ENCODE measurements at regions not wholly inside any gene's neighbourhood (a gene's known extent, or its start where the extent isn't known, plus 50 kb on each side); places are given as distances from the start of the nearest gene placed in this dataset.

DNA sequence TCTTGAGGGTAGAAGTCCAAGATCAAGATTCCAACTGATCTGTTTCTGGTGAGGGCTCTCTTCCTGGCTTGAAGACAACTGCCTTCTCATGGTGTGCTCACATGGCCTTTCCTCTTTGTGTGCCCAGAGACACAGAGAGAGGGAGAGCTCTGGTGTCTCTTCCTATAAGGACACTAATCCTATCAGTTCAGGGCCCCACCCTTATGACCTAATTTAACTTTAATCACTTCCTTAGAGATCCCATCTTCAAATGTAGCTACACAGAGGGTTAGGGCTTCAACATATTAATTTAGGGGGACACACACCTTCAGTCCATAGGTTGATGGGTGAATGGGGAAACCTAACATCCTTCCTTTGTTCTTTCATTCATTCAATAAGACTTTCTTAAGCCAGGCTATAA is 144.6 kb downstream of the MN1 start:
- no peaks in the 10 kb centered on the region for H3K27me3 ChIP-seq (ENCODE audit: insufficient read depth, low read length)
- no peak overlapping the region for H3K9ac ChIP-seq (ENCODE audit: low read length)
- no peak overlapping the region for H2AFZ ChIP-seq (ENCODE audit: low read length)
- H3F3A ChIP-seq (ENCODE audit: insufficient read depth, low read length) = no peaks in the 10 kb centered on the region
- H3K4me3 ChIP-seq (ENCODE audit: low read depth, low read length, poor library complexity, severe bottlenecking) = no peak overlapping the region
- no peaks in the 10 kb centered on the region for H3K36me3 ChIP-seq (ENCODE audit: insufficient read depth, low read length)
- no peaks in the 10 kb centered on the region for H3K79me2 ChIP-seq (ENCODE audit: insufficient read depth, low read length)
- H3K9me2 ChIP-seq (ENCODE audit: low read depth, low read length) = no peaks in the 10 kb centered on the region
- H3K4me2 ChIP-seq (ENCODE audit: low read length) = no peak overlapping the region
- H3K27ac ChIP-seq (ENCODE audit: low read depth, low read length, poor library complexity, severe bottlenecking) = no peak overlapping the region
- H4K20me1 ChIP-seq (ENCODE audit: insufficient read depth, low read length) = no peaks in the 10 kb centered on the region
- H3K9me3 ChIP-seq (ENCODE audit: low read length) = no peaks in the 10 kb centered on the region
- H3K4me1 ChIP-seq (ENCODE audit: insufficient read depth, low read length, severe bottlenecking) = no peaks in the 10 kb centered on the region
- TF ChIP-seq EZH2 (IDR thresholded peaks at IDR 0.05; ENCODE audit: borderline replicate concordance, low read length) = no peak
- TF ChIP-seq, protein P1, sequence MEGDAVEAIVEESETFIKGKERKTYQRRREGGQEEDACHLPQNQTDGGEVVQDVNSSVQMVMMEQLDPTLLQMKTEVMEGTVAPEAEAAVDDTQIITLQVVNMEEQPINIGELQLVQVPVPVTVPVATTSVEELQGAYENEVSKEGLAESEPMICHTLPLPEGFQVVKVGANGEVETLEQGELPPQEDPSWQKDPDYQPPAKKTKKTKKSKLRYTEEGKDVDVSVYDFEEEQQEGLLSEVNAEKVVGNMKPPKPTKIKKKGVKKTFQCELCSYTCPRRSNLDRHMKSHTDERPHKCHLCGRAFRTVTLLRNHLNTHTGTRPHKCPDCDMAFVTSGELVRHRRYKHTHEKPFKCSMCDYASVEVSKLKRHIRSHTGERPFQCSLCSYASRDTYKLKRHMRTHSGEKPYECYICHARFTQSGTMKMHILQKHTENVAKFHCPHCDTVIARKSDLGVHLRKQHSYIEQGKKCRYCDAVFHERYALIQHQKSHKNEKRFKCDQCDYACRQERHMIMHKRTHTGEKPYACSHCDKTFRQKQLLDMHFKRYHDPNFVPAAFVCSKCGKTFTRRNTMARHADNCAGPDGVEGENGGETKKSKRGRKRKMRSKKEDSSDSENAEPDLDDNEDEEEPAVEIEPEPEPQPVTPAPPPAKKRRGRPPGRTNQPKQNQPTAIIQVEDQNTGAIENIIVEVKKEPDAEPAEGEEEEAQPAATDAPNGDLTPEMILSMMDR (IDR thresholded peaks at IDR 0.05; ENCODE audit: low read length) = no peak

DNA sequence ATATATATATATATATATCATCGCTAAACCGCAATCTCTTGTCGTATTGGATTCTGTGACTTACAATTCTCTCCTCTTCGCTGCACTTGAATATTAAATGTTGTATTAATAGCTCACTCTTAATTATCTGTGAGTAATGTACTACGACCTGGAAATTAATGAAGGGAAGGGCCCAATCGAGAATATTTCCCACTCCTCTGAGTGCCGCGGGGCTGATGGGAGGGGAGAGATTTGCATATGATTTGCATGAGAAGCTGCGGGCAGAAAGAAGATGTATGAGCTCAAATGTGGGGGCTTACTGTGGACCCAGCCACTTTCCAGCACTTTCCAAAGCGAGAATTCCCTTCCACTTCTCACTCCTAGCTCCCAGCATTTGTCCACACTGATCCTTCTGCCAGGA is 141.2 kb downstream of the MN1 start:
- Histone ChIP-seq H3K9me3 (ENCODE audit: low read length) (no peaks in the 10 kb centered on the region), H4K20me1 (ENCODE audit: insufficient read depth, low read length) (no peaks in the 10 kb centered on the region), H3K9ac (ENCODE audit: low read length) (no peak overlapping the region), H2AFZ (ENCODE audit: low read length) (no peak overlapping the region), H3K4me3 (ENCODE audit: low read depth, low read length, poor library complexity, severe bottlenecking) (no peak overlapping the region), H3K4me1 (ENCODE audit: insufficient read depth, low read length, severe bottlenecking) (no peaks in the 10 kb centered on the region), H3K79me2 (ENCODE audit: insufficient read depth, low read length) (no peaks in the 10 kb centered on the region), H3K9me2 (ENCODE audit: low read depth, low read length) (no peaks in the 10 kb centered on the region), H3K4me2 (ENCODE audit: low read length) (no peak overlapping the region), H3K27ac (ENCODE audit: low read depth, low read length, poor library complexity, severe bottlenecking) (no peak overlapping the region), H3K36me3 (ENCODE audit: insufficient read depth, low read length) (no peaks in the 10 kb centered on the region), H3K27me3 (ENCODE audit: insufficient read depth, low read length) (no peaks in the 10 kb centered on the region), H3F3A (ENCODE audit: insufficient read depth, low read length) (no peaks in the 10 kb centered on the region)
- TF ChIP-seq, protein P1 (IDR thresholded peaks at IDR 0.05; ENCODE audit: low read length) = no peak
- no peak for TF ChIP-seq EZH2 (IDR thresholded peaks at IDR 0.05; ENCODE audit: borderline replicate concordance, low read length)

DNA sequence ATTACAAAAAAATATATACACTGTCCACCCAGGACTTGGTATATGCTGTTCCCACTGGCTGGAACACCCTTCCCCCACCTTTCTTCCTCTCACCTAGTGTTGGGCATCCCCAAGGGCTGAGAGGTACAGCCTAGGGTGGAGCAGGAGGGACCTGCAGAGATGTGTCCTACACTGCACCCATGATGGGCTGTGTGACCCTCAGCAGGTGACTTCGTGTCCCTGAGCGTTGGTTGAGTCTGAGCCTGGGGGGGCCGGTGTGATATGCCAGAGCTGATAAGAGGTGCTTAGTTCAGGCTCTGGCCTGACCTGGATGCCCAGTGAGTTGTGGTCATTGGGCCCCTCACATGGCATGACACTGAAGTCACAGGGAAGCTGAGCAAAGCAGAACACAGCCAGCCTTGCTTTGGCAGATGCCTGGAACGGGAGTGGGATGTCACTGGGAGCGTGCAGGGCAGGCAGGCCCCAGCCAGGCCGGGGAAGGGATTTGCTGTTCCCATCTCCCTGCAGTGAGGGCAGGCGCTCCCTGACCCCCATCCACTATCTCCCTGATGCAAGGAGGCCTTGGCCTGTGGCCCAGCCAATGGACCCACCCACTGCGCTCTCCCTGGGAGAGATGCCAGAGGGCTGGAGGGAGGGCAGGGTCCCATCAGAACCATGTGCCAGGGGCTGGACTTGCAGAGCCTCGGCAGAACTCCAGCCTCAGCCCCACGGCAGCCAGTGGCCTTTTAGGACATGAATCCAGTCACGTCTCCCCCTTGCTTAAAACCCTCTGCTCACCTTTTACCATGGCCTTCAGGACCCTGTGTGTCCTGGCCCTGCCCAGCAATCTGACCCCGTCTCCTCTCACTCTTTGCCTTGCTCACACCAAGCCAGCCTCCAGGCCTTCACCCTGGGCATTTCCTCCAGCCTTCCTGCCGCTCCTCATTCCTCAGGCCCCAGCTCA is 138.9 kb downstream of the MN1 start:
- no peak overlapping the region for H3K4me3 ChIP-seq (ENCODE audit: low read depth, low read length, poor library complexity, severe bottlenecking)
- no peaks in the 10 kb centered on the region for H3K36me3 ChIP-seq (ENCODE audit: insufficient read depth, low read length)
- no peaks in the 10 kb centered on the region for H3K79me2 ChIP-seq (ENCODE audit: insufficient read depth, low read length)
- H3K4me1 ChIP-seq (ENCODE audit: insufficient read depth, low read length, severe bottlenecking) = no peaks in the 10 kb centered on the region
- H3K9me3 ChIP-seq (ENCODE audit: low read length) = no peaks in the 10 kb centered on the region
- H2AFZ ChIP-seq (ENCODE audit: low read length) = no peak overlapping the region
- TF ChIP-seq, protein P1 (IDR thresholded peaks at IDR 0.05; ENCODE audit: low read length) = no peak
- no peak for TF ChIP-seq EZH2 (IDR thresholded peaks at IDR 0.05; ENCODE audit: borderline replicate concordance, low read length)
- no peaks in the 10 kb centered on the region for H4K20me1 ChIP-seq (ENCODE audit: insufficient read depth, low read length)
- H3K9ac ChIP-seq (ENCODE audit: low read length) = no peak overlapping the region
- no peak overlapping the region for H3K4me2 ChIP-seq (ENCODE audit: low read length)
- H3K27ac ChIP-seq (ENCODE audit: low read depth, low read length, poor library complexity, severe bottlenecking) = no peak overlapping the region
- no peaks in the 10 kb centered on the region for H3K27me3 ChIP-seq (ENCODE audit: insufficient read depth, low read length)
- no peaks in the 10 kb centered on the region for H3F3A ChIP-seq (ENCODE audit: insufficient read depth, low read length)
- no peaks in the 10 kb centered on the region for H3K9me2 ChIP-seq (ENCODE audit: low read depth, low read length)

Data from OCI-LY1 (cell line).